Caco-2 (cell line): ENCODE measurements at regions not wholly inside any gene's neighbourhood (a gene's known extent, or its start where the extent isn't known, plus 50 kb on each side); places are given as distances from the start of the nearest gene placed in this dataset.

Source experiments
- BruUV-seq: library from RNA; stranded (reverse); fragments of 400-500 nt; replicated peaks from 2 replicates; lab custom pipeline; 2021; lab: Mats Ljungman, UMichigan
- CTCF ChIA-PET: fragments of 300-600 bp; sonication (Branson Sonifier 250); formaldehyde crosslinking; loops from one replicate; lab custom pipeline; 2022; ENCODE audit warnings: antibody characterized with exemption; lab: Charles Lee
- POLR2A ChIA-PET: fragments of 300-600 bp; sonication (Branson Sonifier 250); formaldehyde crosslinking; loops from one replicate; lab custom pipeline; 2022; ENCODE audit warnings: antibody characterized with exemption; lab: Charles Lee
- DNase-seq, 2 experiments: peaks; one replicate each; pipeline versions ENCODE4 v3.0.0 to v3.0.0-alpha.2; 2020 to 2022
- H3K27me3 ChIP-seq: replicated peaks from 2 replicates; pipeline ENCODE4 v1.6.0; 2011; ENCODE audit warnings: low read length; ENCODE audit not compliant: control insufficient read depth, insufficient read depth
- H3K36me3 ChIP-seq: 2 replicates; pipeline ENCODE4 v1.5.1; 2011; ENCODE audit warnings: low read length; ENCODE audit not compliant: control insufficient read depth, insufficient read depth
- H3K4me1 ChIP-seq: fragments of 250-450 bp; sonication (Bioruptor Pico); 2 replicates; pipeline ENCODE4 v1.5.1; 2020; ENCODE audit warnings: mild to moderate bottlenecking
- H3K4me3 ChIP-seq: 2 replicates; pipeline ENCODE4 v1.5.1; 2011; ENCODE audit warnings: low read depth, mild to moderate bottlenecking, control low read depth, low read length
- H3K9me3 ChIP-seq: fragments of 250-450 bp; sonication (Bioruptor Pico); 2 replicates; pipeline ENCODE4 v1.5.1; 2020; ENCODE audit warnings: mild to moderate bottlenecking, moderate library complexity
- H3K27ac Mint-ChIP-seq: one replicate; pipeline ENCODE4 v1.8.0; 2022; ENCODE audit warnings: mixed read lengths; ENCODE audit not compliant: unreplicated experiment
- H3K27me3 Mint-ChIP-seq: one replicate; pipeline ENCODE4 v1.8.0; 2022; ENCODE audit warnings: mixed read lengths; ENCODE audit not compliant: insufficient read depth, unreplicated experiment
- H3K36me3 Mint-ChIP-seq: one replicate; pipeline ENCODE4 v1.8.0; 2022; ENCODE audit warnings: mild to moderate bottlenecking, mixed read lengths; ENCODE audit not compliant: insufficient read depth, unreplicated experiment
- H3K4me1 Mint-ChIP-seq: one replicate; pipeline ENCODE4 v1.8.0; 2022; ENCODE audit warnings: low read depth, mixed read lengths; ENCODE audit not compliant: unreplicated experiment
- H3K4me3 Mint-ChIP-seq: one replicate; pipeline ENCODE4 v1.8.0; 2022; ENCODE audit warnings: mild to moderate bottlenecking, moderate library complexity, mixed read lengths; ENCODE audit not compliant: unreplicated experiment
- H3K9me3 Mint-ChIP-seq: one replicate; pipeline ENCODE4 v1.8.0; 2022; ENCODE audit warnings: mixed read lengths; ENCODE audit not compliant: unreplicated experiment
- CTCF ChIP-seq, 2 experiments: fragments of 200-600 bp in 1 of 2; IDR thresholded peaks; 1 replicate in 1 of 2; 2 replicates in 1 of 2; pipeline versions ENCODE4 v1.5.1 to v1.8.0; 2011 to 2022; ENCODE audit warnings: antibody characterized with exemption in 1 of 2, control low read depth in 1 of 2, inconsistent platforms in 1 of 2, low read depth in 1 of 2, low read length in 1 of 2, mild to moderate bottlenecking in 1 of 2, moderate library complexity in 1 of 2; ENCODE audit not compliant: insufficient read depth in 1 of 2, severe bottlenecking in 1 of 2, unreplicated experiment in 1 of 2
- intact Hi-C: fragments of 100-400 bp; cut with micrococcal nuclease; formaldehyde crosslinking; loops from one replicate; pipeline ENCODE4 v1.10.0; 2022; ENCODE audit not compliant: unreplicated experiment

GRCh38 chr16:13863075-13863765, 56.7 kb upstream of the ERCC4 start:
- no TSS peak for BruUV-seq
- Mint-ChIP-seq H3K9me3 (peaks cover 7% of the 10 kb centered on the region), H3K27me3 (peaks cover 15% of the 10 kb centered on the region), H3K36me3 (no peaks in the 10 kb centered on the region), H3K27ac (no peak overlapping the region), H3K4me3 (no peak overlapping the region), H3K4me1 (no peaks in the 10 kb centered on the region)
- DNase-seq: no peak
- Histone ChIP-seq H3K27me3 (no peaks in the 10 kb centered on the region), H3K4me3 (no peak overlapping the region), H3K9me3 (no peaks in the 10 kb centered on the region; the same call in 1 of the 2 replicates), H3K36me3 (no peaks in the 10 kb centered on the region), H3K4me1 (no peaks in the 10 kb centered on the region)
- POLR2A ChIA-PET: no interaction called here
- CTCF ChIA-PET: interaction anchor here (1.1 to 1.8 kb wide), 2 partner anchors 56 to 57 kb away, joined by 3 to 8 read pairs; partner anchors contain the start of gene ERCC4
- intact Hi-C loops: no loop called here
- no peak for TF ChIP-seq CTCF (IDR thresholded peaks at IDR 0.05; ENCODE audit: insufficient read depth in 1 of 2, low read depth in 1 of 2, low read length in 1 of 2, severe bottlenecking in 1 of 2, unreplicated experiment in 1 of 2)

- POLR2A ChIA-PET: no interaction called here
- Histone ChIP-seq H3K9me3 (peaks cover 3% of the 10 kb centered on the region; the same call in 1 of the 2 replicates), H3K27me3 (no peaks in the 10 kb centered on the region), H3K36me3 (no peaks in the 10 kb centered on the region), H3K4me1 (no peaks in the 10 kb centered on the region), H3K4me3 (no peak overlapping the region)
- Mint-ChIP-seq H3K36me3 (no peaks in the 10 kb centered on the region), H3K27ac (no peak overlapping the region), H3K27me3 (peaks cover 17% of the 10 kb centered on the region), H3K4me1 (no peaks in the 10 kb centered on the region), H3K4me3 (no peak overlapping the region), H3K9me3 (peaks cover 7% of the 10 kb centered on the region)
- DNase-seq: no peak
- no TSS peak for BruUV-seq
- CTCF ChIA-PET: interaction anchor here (0.9 to 1.8 kb wide), 2 partner anchors 9 to 55 kb away, joined by 3 to 8 read pairs; partner anchors contain the start of gene ERCC4
- intact Hi-C loops: no loop called here
- no peak for TF ChIP-seq CTCF (IDR thresholded peaks at IDR 0.05; ENCODE audit: insufficient read depth in 1 of 2, low read depth in 1 of 2, low read length in 1 of 2, severe bottlenecking in 1 of 2, unreplicated experiment in 1 of 2)
Measured at GRCh38 chr16:13864689-13865088, 55.3 kb upstream of the ERCC4 start.

GRCh38 chr16:13866073-13866472, 53.9 kb upstream of the ERCC4 start:
- H3K4me1 ChIP-seq: no peaks in the 10 kb centered on the region
- DNase-seq: peak; percentile 73 to 76
- H3K9me3 Mint-ChIP-seq: peaks cover 7% of the 10 kb centered on the region
- no peaks in the 10 kb centered on the region for H3K4me1 Mint-ChIP-seq
- H3K27me3 Mint-ChIP-seq: peaks cover 14% of the 10 kb centered on the region
- peaks cover 3% of the 10 kb centered on the region; the same call in 1 of the 2 replicates for H3K9me3 ChIP-seq
- TF ChIP-seq CTCF (IDR thresholded peaks at IDR 0.05; ENCODE audit: insufficient read depth in 1 of 2, low read depth in 1 of 2, low read length in 1 of 2, severe bottlenecking in 1 of 2, unreplicated experiment in 1 of 2): peak; percentile 72 to 85
- intact Hi-C loops: loop anchor here (1.0 kb wide), 2 partner anchors 31 to 53 kb away; no protein-coding TSS in a partner anchor
- H3K4me3 Mint-ChIP-seq: no peak overlapping the region
- no peaks in the 10 kb centered on the region for H3K27me3 ChIP-seq
- H3K36me3 Mint-ChIP-seq: no peaks in the 10 kb centered on the region
- H3K27ac Mint-ChIP-seq: no peak overlapping the region
- H3K4me3 ChIP-seq: no peak overlapping the region
- ChIA-PET CTCF (interaction anchor here (0.6 to 1.1 kb wide), 4 partner anchors 20 to 498 kb away, joined by 4 to 19 read pairs (median 4); partner anchors contain the start of gene ERCC4), POLR2A (no interaction called here)
- BruUV-seq: no TSS peak
- H3K36me3 ChIP-seq: no peaks in the 10 kb centered on the region
